Natural killer cell (primary cell): ENCODE measurements at regions not wholly inside any gene's neighbourhood (a gene's known extent, or its start where the extent isn't known, plus 50 kb on each side); places are given as distances from the start of the nearest gene placed in this dataset.

Experiments
- ATAC-seq, 3 donors: fragments of 150-1000 bp in 2 of 3; fragments of 200-7000 bp in 1 of 3; cut with Tn5 transposase; 1 replicate in 1 of 3; 2 replicates in 2 of 3; pipeline ENCODE4 v1.10.0; 2021; ENCODE audit warnings: mild to moderate bottlenecking in 2 of 3, moderate library complexity in 2 of 3
- DNase-seq, 2 donors: peaks; one replicate each; pipeline versions ENCODE4 v3.0.0 to v3.0.0-alpha.2; 2013 to 2021; ENCODE audit warnings: mixed read lengths in 1 of 2
- H3K27ac ChIP-seq: one replicate; pipeline ENCODE4 v1.5.1; 2013; ENCODE audit warnings: mild to moderate bottlenecking, low read length
- H3K27me3 ChIP-seq: one replicate; pipeline ENCODE4 v1.6.1; 2013; ENCODE audit warnings: low read length; ENCODE audit not compliant: control insufficient read depth, insufficient read depth
- H3K36me3 ChIP-seq: one replicate; pipeline ENCODE4 v1.6.1; 2013; ENCODE audit warnings: low read length; ENCODE audit not compliant: control insufficient read depth, insufficient read depth
- H3K4me1 ChIP-seq: one replicate; pipeline ENCODE4 v1.6.1; 2013; ENCODE audit warnings: low read length; ENCODE audit not compliant: control insufficient read depth, insufficient read depth
- H3K4me3 ChIP-seq: one replicate; pipeline ENCODE4 v1.5.1; 2013; ENCODE audit warnings: low read length
- H3K9me3 ChIP-seq: one replicate; pipeline ENCODE4 v1.6.1; 2013; ENCODE audit warnings: low read length; ENCODE audit not compliant: control insufficient read depth, insufficient read depth
- H3K27ac Mint-ChIP-seq, 2 donors: one replicate each; pipeline ENCODE4 v1.8.0; 2022; ENCODE audit warnings: mild to moderate bottlenecking in 2 of 2, mixed read lengths in 2 of 2, moderate library complexity in 1 of 2
- H3K27me3 Mint-ChIP-seq, 2 donors: one replicate each; pipeline ENCODE4 v1.8.0; 2022; ENCODE audit warnings: low read depth in 2 of 2, mixed read lengths in 2 of 2
- H3K36me3 Mint-ChIP-seq: one replicate; pipeline ENCODE4 v1.8.0; 2022; ENCODE audit warnings: mixed read lengths
- H3K4me1 Mint-ChIP-seq, 2 donors: one replicate each; pipeline ENCODE4 v1.8.0; 2022; ENCODE audit warnings: mixed read lengths in 2 of 2
- H3K4me3 Mint-ChIP-seq: one replicate; pipeline ENCODE4 v1.8.0; 2022; ENCODE audit warnings: mild to moderate bottlenecking, moderate library complexity, mixed read lengths
- H3K9me3 Mint-ChIP-seq, 2 donors: one replicate each; pipeline ENCODE4 v1.8.0; 2022; ENCODE audit warnings: mixed read lengths in 2 of 2
- WGBS: methylation state at CpG from one replicate; pipeline ENCODE4 v1.1.7; 2013; ENCODE audit warnings: missing lambda C conversion rate; ENCODE audit not compliant: insufficient coverage; 5-methylcytosine and 5-hydroxymethylcytosine counted together
- intact Hi-C: fragments of 100-400 bp; cut with micrococcal nuclease; formaldehyde crosslinking; loops from one replicate; pipeline ENCODE4 v1.14.2; 2022
- TF ChIP-seq, protein P1 (sequence below): fragments of 200-600 bp; IDR thresholded peaks from one replicate; pipeline ENCODE4 v1.8.0; 2022; ENCODE audit warnings: antibody characterized with exemption

DNA sequence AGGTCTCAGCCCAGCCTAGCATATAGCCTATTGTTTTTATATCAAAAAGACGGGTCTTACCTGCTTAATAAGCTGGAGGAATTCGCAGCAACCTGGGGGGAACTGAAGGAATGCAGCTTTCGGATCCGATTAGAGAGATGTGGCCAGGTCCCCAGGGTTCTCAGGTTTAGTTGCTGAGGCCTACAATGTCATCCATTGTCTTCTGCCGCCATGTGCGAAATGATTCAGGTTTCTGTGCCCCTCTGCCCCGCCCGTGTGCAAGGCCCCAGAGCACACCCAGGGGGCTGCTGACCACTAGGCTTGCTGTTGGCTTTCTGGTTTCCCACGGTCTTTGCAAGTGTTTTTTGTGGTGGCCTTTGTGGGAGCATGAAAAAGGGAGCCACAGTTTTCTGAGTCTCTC lies 154.5 kb upstream of the TBX3 start:
- H3K4me3 Mint-ChIP-seq, result no peak overlapping the region
- H3K36me3 Mint-ChIP-seq, result no peaks in the 10 kb centered on the region
- Histone ChIP-seq H3K9me3 (no peaks in the 10 kb centered on the region), H3K27me3 (no peaks in the 10 kb centered on the region), H3K4me3 (no peak overlapping the region), H3K36me3 (no peaks in the 10 kb centered on the region), H3K27ac (no peak overlapping the region), H3K4me1 (no peaks in the 10 kb centered on the region)
- no peaks in the 10 kb centered on the region for H3K4me1 Mint-ChIP-seq
- no peaks in the 10 kb centered on the region for H3K27me3 Mint-ChIP-seq
- intact Hi-C loops, result no loop called here
- ATAC-seq (no peak), DNase-seq (no peak)
- WGBS, result 87% methylated on average over 9 of the region's 9 CpGs
- no peak overlapping the region for H3K27ac Mint-ChIP-seq
- TF ChIP-seq, protein P1, sequence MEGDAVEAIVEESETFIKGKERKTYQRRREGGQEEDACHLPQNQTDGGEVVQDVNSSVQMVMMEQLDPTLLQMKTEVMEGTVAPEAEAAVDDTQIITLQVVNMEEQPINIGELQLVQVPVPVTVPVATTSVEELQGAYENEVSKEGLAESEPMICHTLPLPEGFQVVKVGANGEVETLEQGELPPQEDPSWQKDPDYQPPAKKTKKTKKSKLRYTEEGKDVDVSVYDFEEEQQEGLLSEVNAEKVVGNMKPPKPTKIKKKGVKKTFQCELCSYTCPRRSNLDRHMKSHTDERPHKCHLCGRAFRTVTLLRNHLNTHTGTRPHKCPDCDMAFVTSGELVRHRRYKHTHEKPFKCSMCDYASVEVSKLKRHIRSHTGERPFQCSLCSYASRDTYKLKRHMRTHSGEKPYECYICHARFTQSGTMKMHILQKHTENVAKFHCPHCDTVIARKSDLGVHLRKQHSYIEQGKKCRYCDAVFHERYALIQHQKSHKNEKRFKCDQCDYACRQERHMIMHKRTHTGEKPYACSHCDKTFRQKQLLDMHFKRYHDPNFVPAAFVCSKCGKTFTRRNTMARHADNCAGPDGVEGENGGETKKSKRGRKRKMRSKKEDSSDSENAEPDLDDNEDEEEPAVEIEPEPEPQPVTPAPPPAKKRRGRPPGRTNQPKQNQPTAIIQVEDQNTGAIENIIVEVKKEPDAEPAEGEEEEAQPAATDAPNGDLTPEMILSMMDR, result no peak
- H3K9me3 Mint-ChIP-seq, result peaks cover 0 to 2% of the 10 kb centered on the region in 2 donors

DNA sequence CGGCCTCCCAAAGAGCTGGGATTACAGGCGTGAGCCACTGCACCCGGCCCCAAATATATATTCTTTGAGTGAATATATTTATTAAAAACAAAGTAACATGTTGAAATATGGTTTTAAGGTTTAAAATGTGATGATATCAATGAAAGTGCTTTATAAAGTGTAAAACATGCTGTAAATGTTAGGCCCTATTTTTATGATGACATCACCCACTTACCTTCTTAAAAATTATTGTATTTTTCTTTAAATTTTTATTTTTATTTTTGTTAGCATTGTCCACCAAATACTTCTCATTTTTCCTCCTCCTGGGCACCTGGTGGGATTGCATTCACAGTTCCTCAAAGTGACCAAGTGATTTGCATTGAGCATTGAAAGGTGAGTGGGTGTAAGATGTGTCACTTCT lies 152.6 kb upstream of the TBX3 start:
- H3K4me3 ChIP-seq, result no peak overlapping the region
- no peak overlapping the region for H3K4me3 Mint-ChIP-seq
- no peaks in the 10 kb centered on the region for H3K4me1 Mint-ChIP-seq
- no peaks in the 10 kb centered on the region for H3K36me3 ChIP-seq
- TF ChIP-seq, protein P1, result no peak
- ATAC-seq, result no peak
- no peaks in the 10 kb centered on the region for H3K27me3 Mint-ChIP-seq
- H3K27ac ChIP-seq, result no peak overlapping the region
- H3K36me3 Mint-ChIP-seq, result no peaks in the 10 kb centered on the region
- H3K27me3 ChIP-seq, result no peaks in the 10 kb centered on the region
- H3K9me3 ChIP-seq, result no peaks in the 10 kb centered on the region
- no peak for DNase-seq
- H3K27ac Mint-ChIP-seq, result no peak overlapping the region
- 100% methylated on average over 1 of the region's 3 CpGs for WGBS
- no peaks in the 10 kb centered on the region for H3K4me1 ChIP-seq
- intact Hi-C loops, result no loop called here
- peaks cover 0 to under 1% of the 10 kb centered on the region in 2 donors for H3K9me3 Mint-ChIP-seq

DNA sequence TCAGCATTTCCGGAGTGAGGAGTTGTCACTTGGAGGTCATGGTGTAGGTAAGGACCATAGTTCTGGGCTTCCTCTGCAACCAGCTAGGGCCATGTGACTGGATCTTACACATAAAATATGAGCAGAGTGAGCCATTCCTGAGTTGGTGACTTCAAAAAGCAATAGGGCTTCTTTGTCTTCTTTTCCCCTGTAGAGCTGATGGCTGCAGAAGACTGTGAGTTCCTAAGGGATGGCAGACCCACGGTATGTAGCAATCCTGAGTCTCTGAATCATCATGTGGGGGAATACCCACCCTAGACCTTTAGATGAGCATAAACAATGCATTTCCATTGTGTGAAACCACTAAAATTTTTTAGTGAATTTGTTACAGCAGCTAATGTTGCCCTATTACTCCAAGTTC lies 151.1 kb upstream of the TBX3 start:
- DNase-seq (no peak), ATAC-seq (no peak)
- H3K27ac ChIP-seq, result no peak overlapping the region
- H3K27me3 Mint-ChIP-seq, result no peaks in the 10 kb centered on the region
- H3K4me1 ChIP-seq, result no peaks in the 10 kb centered on the region
- no peaks in the 10 kb centered on the region for H3K4me1 Mint-ChIP-seq
- H3K4me3 ChIP-seq, result no peak overlapping the region
- no peaks in the 10 kb centered on the region for H3K36me3 Mint-ChIP-seq
- H3K9me3 Mint-ChIP-seq, result no peaks in the 10 kb centered on the region
- no peak overlapping the region for H3K4me3 Mint-ChIP-seq
- WGBS, result 61% methylated on average over 2 of the region's 2 CpGs
- H3K27ac Mint-ChIP-seq, result no peak overlapping the region
- TF ChIP-seq, protein P1, result no peak
- no peaks in the 10 kb centered on the region for H3K27me3 ChIP-seq
- intact Hi-C loops, result no loop called here
- no peaks in the 10 kb centered on the region for H3K9me3 ChIP-seq
- no peaks in the 10 kb centered on the region for H3K36me3 ChIP-seq

DNA sequence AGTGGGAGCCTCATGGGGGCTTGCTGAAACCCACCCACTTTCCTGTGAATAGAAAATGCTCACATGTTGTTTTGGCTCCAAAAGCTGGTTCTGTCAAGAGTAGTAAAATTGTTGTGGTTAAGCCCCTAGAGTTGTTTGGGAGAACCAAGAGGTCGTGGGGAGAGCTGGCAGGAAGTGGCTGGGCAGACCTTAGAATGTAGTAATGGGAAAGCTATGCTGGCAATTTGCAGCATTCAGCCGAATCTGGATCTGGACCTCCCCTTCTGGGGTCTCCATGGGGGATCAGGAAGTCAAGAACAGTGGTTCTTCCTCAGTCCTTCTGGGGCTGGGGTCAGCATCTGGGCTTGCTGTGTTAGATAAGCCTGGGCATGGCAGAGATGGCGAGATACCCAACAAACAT lies 150.6 kb upstream of the TBX3 start:
- ATAC-seq, result no peak
- Histone ChIP-seq H3K4me1 (no peaks in the 10 kb centered on the region), H3K27me3 (no peaks in the 10 kb centered on the region), H3K27ac (no peak overlapping the region), H3K4me3 (no peak overlapping the region), H3K9me3 (no peaks in the 10 kb centered on the region), H3K36me3 (no peaks in the 10 kb centered on the region)
- Mint-ChIP-seq H3K36me3 (no peaks in the 10 kb centered on the region), H3K4me3 (no peak overlapping the region), H3K27me3 (no peaks in the 10 kb centered on the region), H3K4me1 (no peaks in the 10 kb centered on the region), H3K9me3 (no peaks in the 10 kb centered on the region), H3K27ac (no peak overlapping the region)
- 32% methylated on average over 3 of the region's 3 CpGs for WGBS
- TF ChIP-seq, protein P1, result no peak
- no peak for DNase-seq
- intact Hi-C loops, result no loop called here
